Sigmoid colon (tissue), 4 donors: ENCODE measurements at regions not wholly inside any gene's neighbourhood (a gene's known extent, or its start where the extent isn't known, plus 50 kb on each side); places are given as distances from the start of the nearest gene placed in this dataset.

ENCODE experiments used
- CTCF ChIP-seq, 4 experiments: fragments of 450-650 bp in 3 of 4; fragments of 200-600 bp in 1 of 4; IDR thresholded peaks; one replicate each; pipeline ENCODE4 v1.5.1; 2016 to 2019; ENCODE audit warnings: antibody characterized with exemption in 4 of 4, mild to moderate bottlenecking in 3 of 4, moderate library complexity in 2 of 4
- EP300 ChIP-seq, 4 donors: sonication (generic); formaldehyde crosslinking; IDR thresholded peaks; one replicate each; pipeline ENCODE4 v1.6.1; 2017; ENCODE audit warnings: antibody characterized with exemption in 4 of 4
- POLR2A ChIP-seq, 2 donors: fragments of 450-650 bp; IDR thresholded peaks; one replicate each; pipeline ENCODE4 v1.6.1; 2016; ENCODE audit warnings: antibody characterized with exemption in 2 of 2, mild to moderate bottlenecking in 2 of 2, moderate library complexity in 2 of 2
- POLR2AphosphoS5 ChIP-seq, 4 donors: sonication (generic); formaldehyde crosslinking; IDR thresholded peaks; one replicate each; pipeline ENCODE4 v1.6.1; 2017; ENCODE audit warnings: antibody characterized with exemption in 4 of 4

- no peak for TF ChIP-seq CTCF (IDR thresholded peaks at IDR 0.05)
- no peak for TF ChIP-seq POLR2A (IDR thresholded peaks at IDR 0.05)
- no peak for TF ChIP-seq POLR2AphosphoS5 (IDR thresholded peaks at IDR 0.05)
- no peak for TF ChIP-seq EP300 (IDR thresholded peaks at IDR 0.05)
Observed at GRCh38 chr10:106027240-106027639, 1137.3 kb downstream of the SORCS1 start.
